Dermis microvascular lymphatic vessel endothelial cell (primary cell): ENCODE measurements at regions not wholly inside any gene's neighbourhood (a gene's known extent, or its start where the extent isn't known, plus 50 kb on each side); places are given as distances from the start of the nearest gene placed in this dataset.

ENCODE experiments used
- DNase-seq, 2 donors: peaks; one replicate each; pipeline versions ENCODE4 v3.0.0 to v3.0.0-alpha.2; 2010; ENCODE audit warnings: low read depth in 2 of 2

DNA sequence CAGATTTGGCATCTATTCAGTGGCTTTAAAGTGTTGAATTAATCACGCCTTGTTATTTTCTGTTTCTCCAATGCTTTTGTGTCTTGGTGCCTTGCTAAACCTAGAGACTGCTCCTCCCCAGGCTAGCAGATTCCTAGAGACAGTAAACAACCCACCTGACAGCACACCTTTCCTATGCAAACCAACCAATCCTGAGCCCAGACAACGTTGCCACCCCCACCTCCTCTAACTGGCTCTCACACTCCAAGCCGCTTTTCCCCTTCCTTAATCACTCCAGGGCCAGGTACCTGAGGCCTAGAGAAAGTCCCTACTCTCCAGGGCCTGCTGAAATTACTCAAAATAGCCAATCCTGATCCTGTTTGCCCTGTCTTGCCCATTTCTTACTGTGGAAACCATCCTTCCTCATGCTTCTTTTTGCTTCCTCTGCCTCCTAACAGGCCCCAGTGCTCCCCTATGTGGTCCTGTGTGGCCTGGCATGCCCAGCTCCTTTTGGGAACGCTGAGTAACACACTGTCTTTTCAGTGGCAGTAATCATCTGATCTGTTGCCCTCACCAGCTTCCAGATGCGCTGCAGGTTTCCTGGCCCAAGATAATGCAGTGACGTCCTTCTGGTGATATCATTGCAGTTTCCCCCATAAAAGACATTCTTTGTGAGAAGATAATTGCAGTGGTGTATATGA, 53.4 kb downstream of the GAS1 start:
- DNase-seq = no peak

DNA sequence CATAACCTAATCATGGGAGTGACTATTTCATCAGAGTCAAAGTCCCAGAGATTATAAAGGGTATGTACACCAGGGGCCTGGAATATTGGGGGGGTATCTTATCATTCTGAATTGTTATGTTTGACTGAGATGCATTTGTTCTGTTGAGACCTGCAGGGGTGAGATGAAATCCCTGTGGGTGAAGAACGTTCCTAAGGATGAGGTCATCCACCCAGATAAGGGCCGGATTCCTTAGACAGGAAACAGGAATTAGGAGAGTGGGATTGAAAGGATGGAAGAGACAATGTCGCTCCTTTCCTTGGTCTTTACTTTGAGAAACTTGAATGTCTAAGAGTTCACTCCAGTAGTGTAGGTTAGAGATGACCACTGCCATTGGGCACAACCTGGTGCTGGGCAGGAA, 54.7 kb downstream of the GAS1 start:
- no peak for DNase-seq

DNA sequence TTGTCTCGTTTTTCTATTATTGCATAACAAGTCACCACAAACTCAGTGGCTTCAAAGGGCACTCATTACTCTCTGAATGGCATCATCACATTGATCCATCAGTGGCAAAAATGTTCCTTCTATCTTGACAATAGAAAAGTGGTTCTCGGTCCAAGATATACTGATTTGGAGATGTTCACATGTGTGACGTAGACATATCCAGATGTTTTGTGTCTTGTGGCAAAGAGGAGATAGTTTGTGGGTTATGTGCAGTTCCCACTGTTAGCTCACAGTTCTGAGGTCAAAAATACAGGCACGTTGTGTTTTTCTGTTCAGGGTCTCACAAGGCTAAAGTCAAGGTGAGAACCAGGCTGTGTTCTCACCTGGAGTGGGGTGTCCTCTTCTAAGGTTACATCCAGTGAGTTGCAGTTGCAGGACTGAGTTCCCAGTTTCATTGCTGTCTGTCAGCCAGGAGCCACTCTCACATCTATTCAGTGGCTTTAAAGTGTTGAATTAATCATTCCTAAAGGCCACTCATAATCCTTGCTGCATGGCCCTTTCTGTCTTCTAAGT, 55.3 kb downstream of the GAS1 start:
- DNase-seq = no peak

DNA sequence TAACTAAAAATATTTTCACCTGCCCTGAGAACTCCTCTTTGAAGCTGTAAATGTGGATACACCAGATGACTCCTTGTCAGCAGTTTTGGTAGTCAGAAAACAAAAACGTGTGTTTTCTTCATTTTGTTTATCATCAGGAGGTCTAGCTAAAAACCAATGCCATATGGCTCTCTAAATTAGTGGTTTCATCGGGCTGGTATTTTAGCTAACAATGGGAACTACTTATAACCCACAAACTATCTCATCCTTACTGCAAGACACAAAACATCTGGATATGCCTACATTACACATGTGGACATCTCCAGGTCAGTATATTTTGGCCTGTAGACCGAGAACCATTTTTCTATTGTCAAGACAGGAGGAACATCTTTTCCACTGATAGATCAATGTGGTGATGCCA, 56.2 kb downstream of the GAS1 start:
- no peak for DNase-seq

DNA sequence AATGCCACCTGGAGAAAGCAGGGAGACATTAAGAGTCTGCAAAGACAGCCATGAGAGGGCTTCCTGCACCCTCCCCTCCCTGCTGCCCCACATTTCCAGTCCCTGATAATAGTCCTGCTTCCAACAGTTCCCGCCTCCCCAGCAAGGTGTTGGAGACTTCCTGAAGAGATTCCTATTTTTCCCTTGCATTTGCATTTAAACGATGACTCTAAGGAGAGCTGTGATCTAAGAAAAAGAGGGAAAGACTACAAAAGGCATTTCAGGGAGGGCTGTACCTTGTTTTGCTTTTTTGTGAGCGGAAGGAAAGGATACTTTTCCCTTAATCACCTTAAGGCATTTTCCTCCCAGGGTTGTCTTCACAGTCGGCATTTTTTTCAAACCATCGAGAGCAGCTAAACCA, 62.1 kb downstream of the GAS1 start:
- DNase-seq = no peak

DNA sequence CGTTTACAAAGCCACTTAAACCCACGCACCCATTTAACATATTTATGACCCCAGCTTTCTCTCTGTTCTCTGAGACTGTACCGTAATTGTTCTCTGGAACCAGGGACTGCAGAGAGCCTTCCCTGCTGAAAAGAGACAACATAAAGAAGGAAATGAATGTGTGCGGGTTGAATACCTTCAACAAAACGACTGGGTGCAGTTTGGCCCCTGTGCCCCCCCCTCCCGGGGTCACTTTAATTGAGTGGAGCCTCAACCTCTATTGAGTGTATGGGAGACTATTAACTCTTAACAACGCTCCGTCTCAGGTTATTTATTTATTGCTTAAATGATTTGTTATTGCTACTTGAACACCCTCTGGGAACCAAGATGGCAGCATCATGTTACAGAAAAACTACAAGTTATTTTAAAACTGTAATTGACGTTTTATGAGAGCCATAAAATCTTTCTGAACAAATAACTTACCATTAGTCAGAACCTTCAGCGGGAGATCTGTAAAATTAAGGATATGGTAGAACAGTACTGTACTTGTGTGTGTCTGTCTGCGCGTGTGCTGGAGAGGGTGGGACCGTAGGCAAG, 70.6 kb downstream of the GAS1 start:
- DNase-seq = no peak

DNA sequence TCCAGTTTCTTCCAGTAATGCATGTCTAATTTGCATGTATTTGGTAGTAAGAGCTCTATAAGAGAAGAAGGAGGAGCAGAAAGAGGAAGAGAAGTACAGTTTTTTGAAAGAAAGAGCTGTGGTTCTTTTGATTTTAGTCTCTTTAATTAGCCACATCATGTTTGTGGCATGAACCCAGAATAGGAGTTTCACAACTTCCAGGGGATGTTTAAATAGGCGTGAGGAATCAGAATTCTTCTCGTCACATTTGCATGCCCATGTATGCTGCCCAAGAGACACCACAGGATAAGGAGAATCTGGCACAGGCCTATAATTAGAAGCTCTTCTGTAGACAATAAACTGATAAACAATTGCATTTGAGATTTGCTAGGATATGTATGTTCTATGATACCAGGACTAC, 78.7 kb downstream of the GAS1 start:
- DNase-seq = no peak

DNA sequence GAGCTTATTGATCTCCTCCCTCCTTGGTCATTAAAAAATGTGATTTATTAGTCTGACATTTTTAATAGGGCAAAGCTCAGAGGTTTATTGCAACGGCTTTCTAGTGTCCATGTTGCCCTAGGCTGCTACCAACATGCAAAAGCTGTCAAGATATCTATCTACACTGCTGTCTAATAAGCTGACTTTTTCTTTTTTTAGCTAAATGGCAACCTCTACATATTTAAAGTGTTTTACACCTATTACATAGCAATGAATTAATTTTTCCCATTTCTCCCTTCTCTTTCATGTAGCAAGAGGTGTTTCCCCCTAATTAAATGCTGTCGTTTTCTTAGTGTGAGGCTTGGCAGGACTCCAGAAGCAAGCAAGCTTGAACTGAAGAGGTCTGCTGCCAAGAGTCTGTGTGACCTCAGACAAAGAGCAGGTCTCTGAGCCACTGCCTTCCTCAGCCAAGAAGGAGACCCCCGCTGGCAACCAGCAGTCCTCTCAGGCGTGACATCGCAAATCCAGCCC, 79.4 kb downstream of the GAS1 start:
- no peak for DNase-seq

DNA sequence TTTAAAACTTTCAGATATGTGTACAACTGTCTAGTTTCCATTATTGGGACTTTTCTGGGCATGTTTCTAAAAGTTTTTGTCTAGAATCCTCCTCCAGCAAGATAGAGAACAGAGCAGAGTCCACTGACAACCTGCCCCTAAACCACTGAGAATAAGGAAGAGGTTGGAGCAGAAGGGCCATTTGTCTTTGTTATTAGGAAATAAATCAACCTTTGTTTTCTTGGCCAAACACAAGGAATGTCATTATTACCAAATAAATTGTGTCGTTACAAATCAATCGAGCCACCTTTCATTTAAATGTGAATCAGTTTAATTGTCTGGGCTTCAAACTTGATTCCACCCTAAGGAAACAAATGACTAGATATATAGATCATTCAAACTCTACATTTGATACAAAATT, 81.4 kb downstream of the GAS1 start:
- DNase-seq = no peak

DNA sequence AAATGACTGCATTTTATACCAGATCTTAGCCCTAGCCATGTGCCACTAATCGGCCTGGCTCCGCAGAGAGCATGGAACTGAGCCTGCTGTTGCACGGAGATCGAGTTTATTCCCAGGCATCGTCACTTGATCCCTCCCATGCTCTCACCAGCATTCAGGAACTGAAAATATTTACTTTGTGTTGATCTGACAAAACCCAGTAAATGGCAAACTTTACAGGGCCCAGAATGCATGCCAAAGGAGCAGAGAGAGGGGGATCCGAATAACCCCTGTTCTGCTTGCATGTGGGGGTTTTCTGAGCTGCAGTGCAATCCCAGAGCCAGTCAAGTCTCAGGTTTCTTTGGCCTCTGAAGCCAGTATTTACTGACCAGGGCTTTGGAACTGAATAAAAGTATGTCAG, 87.3 kb downstream of the GAS1 start:
- DNase-seq = no peak

DNA sequence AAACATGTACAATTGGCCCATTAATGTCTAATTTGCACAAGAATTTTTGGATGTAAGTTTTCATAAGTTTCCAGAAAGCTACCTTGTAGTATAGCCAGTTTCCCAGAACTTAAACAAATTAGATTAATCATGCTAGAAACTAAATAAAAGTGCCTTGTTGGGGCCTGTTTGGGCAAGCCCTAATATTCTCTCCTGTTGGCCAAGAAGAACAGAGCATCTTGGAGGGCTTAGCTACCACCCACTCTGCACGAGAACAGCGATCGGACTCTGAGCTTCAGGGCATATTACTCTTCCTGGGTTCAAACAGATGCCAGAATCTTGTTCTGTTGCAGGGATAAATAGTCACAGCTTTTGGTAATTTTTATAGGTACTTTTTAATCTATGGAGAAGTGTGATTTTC, 88.2 kb downstream of the GAS1 start:
- no peak for DNase-seq

DNA sequence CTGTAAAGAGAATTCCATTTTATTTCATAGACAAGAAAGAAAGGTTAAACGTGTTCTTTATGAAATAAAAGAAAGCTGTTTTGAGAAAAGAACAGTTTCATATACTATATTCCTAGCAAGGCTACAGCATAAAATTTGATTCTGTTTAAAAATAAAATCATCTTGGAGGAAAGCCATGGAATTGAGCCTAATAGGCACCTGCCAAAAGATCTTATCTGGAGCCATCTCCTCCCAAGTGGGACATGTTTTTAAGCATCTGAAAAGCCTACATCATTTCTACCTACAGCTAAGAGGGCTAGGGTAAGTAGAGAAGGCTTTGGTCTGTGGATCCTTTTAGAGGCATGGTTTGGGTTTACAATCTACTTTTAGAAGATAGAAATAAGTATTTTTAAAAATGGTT, 89.3 kb downstream of the GAS1 start:
- DNase-seq = no peak

DNA sequence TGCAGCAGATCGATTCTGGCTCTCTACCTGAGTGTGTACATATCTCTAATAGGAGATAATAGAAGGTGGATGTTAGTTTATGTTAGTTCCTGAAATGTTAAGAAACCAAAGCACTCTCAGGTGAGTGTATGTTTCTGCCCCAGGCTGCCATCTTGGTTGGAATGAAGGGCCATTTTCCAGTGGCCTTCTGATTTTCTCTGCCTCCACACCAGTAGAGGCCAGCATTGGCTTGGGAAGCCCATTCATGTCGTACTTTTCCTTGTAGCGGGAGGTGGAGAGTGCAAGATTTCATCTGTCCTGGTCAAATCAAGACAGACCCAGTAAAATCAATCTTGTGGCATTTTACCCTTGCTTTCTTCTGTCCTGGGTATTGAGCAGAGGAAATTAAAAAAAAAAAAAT, 91.0 kb downstream of the GAS1 start:
- DNase-seq = no peak

DNA sequence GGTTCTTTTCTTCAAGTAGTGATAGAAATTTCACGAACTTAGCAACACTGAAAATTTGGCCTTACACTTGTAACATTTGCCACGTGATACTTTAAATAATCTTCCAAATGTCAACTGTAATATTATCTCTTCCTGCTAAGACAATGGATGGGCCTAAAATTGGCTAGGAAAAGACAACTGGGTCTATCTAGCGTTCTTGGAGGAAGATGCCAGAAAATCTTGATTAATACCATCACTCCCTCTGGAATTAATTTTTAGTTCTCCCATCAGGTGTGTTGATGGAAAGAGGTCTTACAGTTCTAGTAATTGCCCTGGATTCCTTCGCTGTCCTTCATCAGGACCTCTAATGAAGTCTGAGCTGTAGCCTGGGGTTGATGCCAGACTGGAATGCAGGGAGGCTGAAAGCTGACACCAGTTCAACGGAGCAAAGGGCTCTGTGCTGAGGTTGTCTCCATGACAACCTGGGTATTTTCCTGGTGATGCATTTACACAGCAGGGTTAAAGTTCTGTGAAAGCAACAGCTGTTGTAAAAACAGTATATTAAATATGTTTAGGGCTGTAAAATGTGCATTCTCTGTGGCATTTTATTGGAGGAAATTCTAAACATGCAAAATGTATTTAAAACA, 92.3 kb downstream of the GAS1 start:
- DNase-seq = no peak

DNA sequence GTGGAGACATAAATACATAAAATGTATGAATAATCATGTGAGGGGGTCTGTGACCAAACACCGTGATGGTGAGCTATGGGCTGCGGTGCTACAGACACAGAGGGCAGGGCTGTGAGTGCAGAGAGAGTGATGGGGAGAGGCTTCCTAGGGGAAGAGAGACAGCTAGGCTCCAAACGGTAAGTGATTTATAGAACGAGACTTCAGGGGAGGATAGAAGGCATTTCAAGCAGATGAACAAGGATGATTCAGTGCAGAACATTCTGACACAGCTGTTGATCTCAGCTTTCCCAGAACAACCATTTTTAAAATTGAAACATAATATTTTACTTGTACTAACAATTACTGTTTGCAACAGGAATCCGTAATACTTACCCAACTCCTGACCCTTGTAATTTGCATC, 100.7 kb downstream of the GAS1 start:
- DNase-seq = no peak

DNA sequence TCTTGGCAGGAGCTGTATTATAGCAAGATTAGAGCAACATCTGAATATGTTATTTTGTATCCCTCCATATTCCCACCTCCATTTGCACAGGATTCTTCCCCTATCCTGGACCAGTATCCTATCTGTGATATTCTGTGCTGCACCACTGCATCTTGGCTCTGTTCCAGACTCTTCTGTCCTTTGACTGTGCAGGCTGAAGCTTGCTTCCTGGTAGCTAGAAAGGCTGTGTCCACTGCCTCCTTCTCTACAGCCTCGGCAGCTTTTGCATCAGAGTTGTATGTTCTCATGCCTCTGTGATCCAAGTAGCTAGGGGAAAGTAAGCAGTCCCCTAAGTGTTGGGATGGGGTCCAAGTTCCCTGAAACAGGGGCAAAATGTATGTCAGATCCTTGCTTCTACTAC, 104.1 kb downstream of the GAS1 start:
- DNase-seq = no peak

DNA sequence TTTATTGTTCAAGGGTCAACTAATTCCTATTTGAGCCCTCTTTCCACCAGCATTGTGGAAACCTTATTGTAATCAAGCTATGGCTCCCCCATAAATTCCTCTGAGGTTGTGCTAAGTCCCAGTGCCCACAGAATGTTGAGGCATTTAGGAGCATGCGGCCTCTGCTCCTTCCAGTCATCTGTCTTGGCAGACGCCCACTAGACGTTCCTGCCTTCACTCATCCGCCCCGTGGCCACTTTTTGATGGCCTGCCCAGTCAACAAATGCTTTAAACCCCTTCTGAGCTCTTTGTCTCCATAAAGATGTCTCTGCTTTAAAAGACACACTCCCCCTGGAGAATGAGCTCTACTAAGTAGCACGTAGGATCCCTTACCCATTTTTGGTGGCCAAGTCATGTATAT, 104.7 kb downstream of the GAS1 start:
- no peak for DNase-seq

DNA sequence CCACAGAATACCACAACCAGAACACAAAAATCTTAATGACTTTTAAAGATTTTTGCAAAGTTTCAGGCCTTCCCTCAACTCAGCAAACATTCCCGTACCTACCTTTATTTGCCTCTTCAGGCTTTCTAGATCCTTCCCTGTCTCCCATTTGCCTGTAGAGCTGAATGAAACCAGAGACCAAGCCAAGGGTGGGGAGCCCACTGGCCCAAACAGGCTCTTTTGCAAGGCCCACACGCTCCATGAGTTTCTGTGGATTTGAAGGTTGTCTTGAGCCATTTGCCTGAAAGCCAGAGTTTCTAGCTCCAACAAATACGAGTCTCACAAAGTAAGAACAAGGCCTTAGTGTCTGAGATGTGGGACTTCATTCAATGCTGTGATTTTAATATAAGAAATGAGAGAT, 107.8 kb downstream of the GAS1 start:
- no peak for DNase-seq

DNA sequence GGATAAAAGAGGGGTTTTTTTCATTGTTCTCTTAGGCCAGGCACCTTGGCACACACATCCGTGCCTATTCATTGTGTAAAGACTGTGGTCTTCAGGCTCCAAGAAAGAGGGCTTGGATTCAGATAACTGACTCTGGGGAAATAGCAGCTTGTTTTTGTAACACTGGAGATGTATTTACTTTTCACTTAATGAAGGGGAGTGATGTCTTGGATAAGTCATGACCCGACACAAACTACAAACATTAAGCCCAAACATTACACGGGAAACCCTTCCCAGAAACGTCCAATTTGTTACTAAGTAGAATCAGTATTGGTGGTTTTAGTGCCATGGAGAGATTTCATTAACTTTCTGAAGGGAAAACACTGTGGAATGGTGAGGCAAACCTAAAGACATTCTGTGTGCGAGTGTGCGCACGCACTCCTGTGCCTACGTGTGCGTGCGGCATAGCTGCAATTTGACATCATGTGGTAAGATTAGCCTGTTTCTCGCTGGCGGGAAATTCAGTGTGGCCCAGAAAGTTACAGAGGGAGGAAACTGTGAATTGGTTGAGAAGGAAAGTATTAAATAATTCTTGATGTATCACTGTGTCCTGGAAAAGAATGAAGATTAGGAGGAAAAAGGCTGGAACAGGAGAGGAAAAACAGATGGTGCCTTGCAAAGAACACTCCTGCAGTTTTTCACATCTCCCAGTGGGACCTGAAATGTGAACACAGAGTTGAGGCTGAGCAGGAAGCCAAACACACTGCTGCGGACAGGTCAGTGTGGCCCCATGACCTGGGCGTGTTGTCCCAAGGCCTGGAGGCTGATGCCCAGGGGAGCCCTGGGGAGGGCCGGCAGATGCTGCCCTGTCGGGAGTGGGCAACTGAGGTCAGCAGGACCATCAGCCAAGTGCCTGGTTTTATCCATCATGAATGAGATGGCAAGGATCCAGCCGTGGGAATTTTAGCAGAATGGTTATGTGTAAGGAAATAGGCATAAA, 108.5 kb downstream of the GAS1 start:
- no peak for DNase-seq

DNA sequence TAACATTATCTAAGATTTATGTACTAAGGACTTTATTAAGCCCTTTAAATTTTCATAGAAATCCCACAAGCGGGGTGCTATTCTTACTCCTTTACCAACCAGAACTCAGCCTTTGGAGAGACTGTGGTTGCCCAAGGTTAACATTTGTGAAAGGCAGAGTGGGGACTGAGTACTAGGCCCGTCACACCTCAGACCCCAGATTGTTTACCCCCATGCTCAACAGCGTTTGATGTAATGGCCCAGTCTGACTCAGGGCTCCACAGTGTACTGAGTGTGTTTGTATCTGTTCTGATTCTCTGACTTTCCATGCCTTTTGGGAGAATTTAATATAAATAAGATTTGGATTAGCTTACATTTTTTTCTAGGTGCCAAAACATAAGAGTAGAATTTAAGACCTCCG, 110.0 kb downstream of the GAS1 start:
- no peak for DNase-seq

DNA sequence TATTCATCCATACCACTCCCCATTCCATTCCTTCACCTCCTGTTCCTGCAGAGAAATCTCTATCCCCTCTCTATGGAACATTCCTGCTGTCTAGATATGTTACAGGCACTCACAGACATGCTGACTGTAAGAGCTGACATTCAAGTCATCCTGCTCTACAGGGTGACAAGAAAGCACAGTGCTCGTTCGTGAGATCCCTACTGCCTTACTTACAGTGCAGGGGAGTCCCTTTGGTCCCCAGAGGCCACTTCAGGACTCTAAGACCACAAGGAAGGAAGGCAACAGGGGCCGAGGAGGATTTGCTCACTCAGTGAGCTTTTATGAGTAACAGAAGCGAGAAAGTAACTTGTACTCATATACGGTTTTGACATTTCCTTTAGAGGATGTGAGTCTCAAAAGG, 110.5 kb downstream of the GAS1 start:
- DNase-seq = no peak

DNA sequence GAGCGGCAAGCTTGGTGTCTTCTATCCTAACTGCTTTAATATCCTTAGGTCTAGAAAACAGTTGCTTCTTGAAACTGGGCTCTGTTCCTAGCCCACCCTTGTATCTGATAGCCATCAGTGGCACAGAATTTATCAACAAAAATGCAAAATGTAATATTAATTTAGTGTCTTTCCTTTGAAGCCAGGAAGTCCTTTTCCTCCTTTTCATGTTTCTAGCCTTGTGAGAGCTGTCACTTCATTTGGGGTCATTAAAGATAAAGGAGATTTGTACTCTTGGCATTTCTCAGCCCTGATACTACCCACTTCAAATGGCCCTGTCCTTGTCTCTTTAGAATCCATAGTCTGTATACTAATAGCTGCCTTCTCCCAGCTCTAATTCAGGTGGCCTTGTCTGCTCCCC, 111.0 kb downstream of the GAS1 start:
- no peak for DNase-seq
